ENCODE measurements at regions not wholly inside any gene's neighbourhood (a gene's known extent, or its start where the extent isn't known, plus 50 kb on each side); places are given as distances from the start of the nearest gene placed in this dataset.
"Not testable (repeated sequence)": the region's sequence is repeated elsewhere in the genome, so short reads cannot be mapped to it uniquely, and the experiment has no call there.

DNA sequence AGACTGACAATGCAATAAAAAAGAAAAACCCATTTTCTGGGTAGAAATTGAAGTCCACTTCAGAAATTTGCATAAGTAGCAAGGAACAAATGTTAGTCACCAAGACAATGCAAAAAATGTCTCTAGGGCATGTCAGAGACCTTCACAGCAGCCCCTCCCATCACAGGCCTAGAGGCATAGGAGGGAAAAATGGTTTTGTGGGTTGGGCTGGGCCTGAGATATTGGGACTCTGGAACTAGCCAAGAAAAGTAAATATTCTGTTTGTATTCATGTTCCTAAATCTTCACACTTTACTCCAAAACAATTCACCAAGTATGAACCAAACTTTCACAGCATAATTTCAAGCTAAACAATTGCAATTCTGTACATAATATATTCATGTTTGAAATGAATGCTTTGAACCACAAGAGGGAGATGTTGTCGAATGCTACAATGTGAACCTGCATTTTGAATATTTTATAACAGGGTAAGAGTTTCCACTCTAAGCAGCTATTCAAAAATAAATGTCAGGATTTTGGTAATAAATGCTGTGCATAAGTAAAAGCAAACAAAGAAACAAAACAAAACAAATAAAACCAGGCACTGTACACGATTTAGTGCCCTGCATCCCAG, 429.2 kb downstream of the OTOL1 start:
- no CpG with 5 or more reads among the region's 2 CpGs for WGBS (ENCODE audit: insufficient coverage)
- no peak for ATAC-seq (replicated peaks in 1 of 4)
- Mint-ChIP-seq H3K36me3 (no peaks in the 10 kb centered on the region), H3K4me3 (no peak overlapping the region), H3K9me3 (peaks cover 4 to 19% (median 5%) of the 10 kb centered on the region in 3 donors), H3K4me1 (no peaks in the 10 kb centered on the region), H3K27ac (no peak overlapping the region), H3K27me3 (no peaks in the 10 kb centered on the region)
- POLR2A ChIA-PET, result no interaction called here
- no peaks in the 10 kb centered on the region for H3K9me3 ChIP-seq
- no peak for DNase-seq
- CTCF ChIA-PET, result no interaction called here
- H3K27me3 ChIP-seq (replicated peaks in 1 of 2; ENCODE audit: control insufficient read depth in 2 of 2, extremely low read depth in 1 of 2, insufficient read depth in 2 of 2, low read length in 1 of 2), result no peaks in the 10 kb centered on the region
- no peaks in the 10 kb centered on the region for H3K36me3 ChIP-seq (ENCODE audit: control insufficient read depth in 2 of 2, extremely low read depth in 1 of 2, insufficient read depth in 1 of 2, low read length in 1 of 2)
- H3K4me3 ChIP-seq (ENCODE audit: control insufficient read depth in 1 of 2, extremely low read depth in 1 of 2, low read length in 1 of 2), result no peak overlapping the region
- H3K4me1 ChIP-seq (ENCODE audit: control insufficient read depth in 1 of 2, extremely low read depth in 1 of 2, insufficient read depth in 2 of 2, low read length in 2 of 2), result no peaks in the 10 kb centered on the region
- H3K27ac ChIP-seq (ENCODE audit: low read length), result no peak overlapping the region

DNA sequence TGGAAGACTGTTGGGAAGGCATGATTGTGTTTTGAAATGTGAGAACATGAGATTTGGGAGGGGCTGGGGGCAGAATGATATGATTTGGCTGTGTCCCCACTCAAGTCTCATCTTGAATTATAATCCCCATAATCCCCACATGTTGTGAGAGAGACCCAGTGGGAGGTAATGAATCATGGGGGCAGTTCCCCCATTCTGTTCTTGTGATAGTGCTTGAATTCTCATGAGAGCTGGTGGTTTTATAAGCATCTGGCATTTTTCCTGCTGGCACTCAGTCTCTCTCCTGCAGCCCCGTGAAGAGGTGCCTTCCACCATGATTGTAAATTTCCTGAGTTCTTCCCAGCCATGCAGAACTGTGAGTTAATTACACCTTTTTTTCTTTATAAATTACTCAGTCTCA, 430.5 kb downstream of the OTOL1 start:
- POLR2A ChIA-PET, result no interaction called here
- no CpG with 5 or more reads among the region's 1 CpG for WGBS (ENCODE audit: insufficient coverage)
- H3K9me3 Mint-ChIP-seq, result peaks cover 3 to 12% (median 5%) of the 10 kb centered on the region in 3 donors
- no peaks in the 10 kb centered on the region for H3K4me1 Mint-ChIP-seq
- Histone ChIP-seq H3K27me3 (replicated peaks in 1 of 2; ENCODE audit: control insufficient read depth in 2 of 2, extremely low read depth in 1 of 2, insufficient read depth in 2 of 2, low read length in 1 of 2) (no peaks in the 10 kb centered on the region), H3K27ac (ENCODE audit: low read length) (no peak overlapping the region), H3K36me3 (ENCODE audit: control insufficient read depth in 2 of 2, extremely low read depth in 1 of 2, insufficient read depth in 1 of 2, low read length in 1 of 2) (no peaks in the 10 kb centered on the region), H3K4me1 (ENCODE audit: control insufficient read depth in 1 of 2, extremely low read depth in 1 of 2, insufficient read depth in 2 of 2, low read length in 2 of 2) (no peaks in the 10 kb centered on the region), H3K9me3 (no peaks in the 10 kb centered on the region), H3K4me3 (ENCODE audit: control insufficient read depth in 1 of 2, extremely low read depth in 1 of 2, low read length in 1 of 2) (no peak overlapping the region)
- no peak overlapping the region for H3K27ac Mint-ChIP-seq
- H3K27me3 Mint-ChIP-seq, result no peaks in the 10 kb centered on the region
- no peaks in the 10 kb centered on the region for H3K36me3 Mint-ChIP-seq
- no peak overlapping the region for H3K4me3 Mint-ChIP-seq
- ATAC-seq (replicated peaks in 1 of 4) (no peak), DNase-seq (no peak)
- CTCF ChIA-PET, result no interaction called here

DNA sequence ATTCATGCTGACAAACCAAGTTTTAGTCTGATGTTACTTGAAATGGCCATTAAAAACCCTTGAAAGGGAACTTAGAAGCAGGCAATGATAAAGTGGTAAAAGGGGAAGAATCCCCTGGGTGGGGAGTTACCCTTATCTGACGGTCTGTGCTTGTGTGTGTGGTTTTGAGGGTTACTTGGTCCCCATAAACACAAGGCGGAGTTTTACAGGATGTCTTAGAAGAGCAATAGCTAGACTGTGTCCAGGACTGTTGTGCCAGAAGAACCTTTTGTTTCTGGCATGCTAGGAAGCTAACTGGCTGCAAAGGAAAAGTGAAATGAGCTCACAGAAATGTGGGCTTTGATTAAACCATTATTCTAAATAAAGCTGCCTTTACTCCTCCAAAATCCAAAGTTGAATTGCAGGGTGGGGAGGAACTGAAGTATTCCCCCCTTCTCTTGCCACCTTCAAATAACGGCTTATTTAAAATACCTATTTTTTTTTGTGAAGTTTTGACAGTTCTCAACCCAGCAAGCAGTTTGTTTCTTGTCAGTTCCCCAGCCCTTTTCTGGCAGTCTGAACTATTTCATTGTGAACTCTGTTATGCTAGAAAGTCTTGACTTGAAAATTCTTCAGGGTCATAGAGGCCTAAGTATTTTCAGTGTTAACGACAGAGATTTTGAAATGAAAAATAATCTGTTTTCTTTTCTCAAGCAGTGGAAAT, 443.5 kb downstream of the OTOL1 start:
- DNase-seq, result no peak
- no peaks in the 10 kb centered on the region for H3K27me3 Mint-ChIP-seq
- H3K4me3 ChIP-seq (ENCODE audit: control insufficient read depth in 1 of 2, extremely low read depth in 1 of 2, low read length in 1 of 2), result no peak overlapping the region
- peaks cover 11 to 25% (median 14%) of the 10 kb centered on the region in 3 donors for H3K9me3 Mint-ChIP-seq
- no peak overlapping the region for H3K27ac ChIP-seq (ENCODE audit: low read length)
- H3K36me3 Mint-ChIP-seq, result no peaks in the 10 kb centered on the region
- CTCF ChIA-PET, result no interaction called here
- 45% methylated on average over 2 of the region's 4 CpGs for WGBS (ENCODE audit: insufficient coverage)
- H3K9me3 ChIP-seq, result no peaks in the 10 kb centered on the region
- H3K27me3 ChIP-seq (replicated peaks in 1 of 2; ENCODE audit: control insufficient read depth in 2 of 2, extremely low read depth in 1 of 2, insufficient read depth in 2 of 2, low read length in 1 of 2), result no peaks in the 10 kb centered on the region
- H3K4me3 Mint-ChIP-seq, result no peak overlapping the region
- no peak overlapping the region for H3K27ac Mint-ChIP-seq
- H3K4me1 ChIP-seq (ENCODE audit: control insufficient read depth in 1 of 2, extremely low read depth in 1 of 2, insufficient read depth in 2 of 2, low read length in 2 of 2), result no peaks in the 10 kb centered on the region
- POLR2A ChIA-PET, result no interaction called here
- no peaks in the 10 kb centered on the region for H3K4me1 Mint-ChIP-seq
- H3K36me3 ChIP-seq (ENCODE audit: control insufficient read depth in 2 of 2, extremely low read depth in 1 of 2, insufficient read depth in 1 of 2, low read length in 1 of 2), result no peaks in the 10 kb centered on the region
- ATAC-seq (replicated peaks in 1 of 4), result no peak

DNA sequence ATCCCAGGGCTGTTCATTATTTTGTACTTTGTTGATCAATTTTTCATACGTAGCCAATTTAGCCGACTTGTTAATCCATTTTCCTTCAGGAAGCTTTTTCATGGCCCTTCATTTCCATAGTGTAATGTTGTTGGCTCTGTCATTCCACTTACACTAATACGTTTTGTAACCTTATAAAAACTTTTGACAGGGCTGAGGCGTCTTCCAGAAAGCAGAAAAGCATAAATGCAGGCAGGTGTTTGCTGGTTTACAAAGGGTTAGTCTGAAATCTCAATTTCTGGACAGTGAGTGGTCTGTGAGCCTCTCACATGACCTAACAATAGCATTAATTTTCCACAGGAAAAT, 444.0 kb downstream of the OTOL1 start:
- Mint-ChIP-seq H3K27me3 (no peaks in the 10 kb centered on the region), H3K4me3 (no peak overlapping the region), H3K4me1 (no peaks in the 10 kb centered on the region), H3K27ac (no peak overlapping the region), H3K9me3 (peaks cover 8 to 25% (median 13%) of the 10 kb centered on the region in 3 donors), H3K36me3 (no peaks in the 10 kb centered on the region)
- Histone ChIP-seq H3K9me3 (no peaks in the 10 kb centered on the region), H3K27me3 (replicated peaks in 1 of 2; ENCODE audit: control insufficient read depth in 2 of 2, extremely low read depth in 1 of 2, insufficient read depth in 2 of 2, low read length in 1 of 2) (no peaks in the 10 kb centered on the region), H3K27ac (ENCODE audit: low read length) (no peak overlapping the region), H3K4me1 (ENCODE audit: control insufficient read depth in 1 of 2, extremely low read depth in 1 of 2, insufficient read depth in 2 of 2, low read length in 2 of 2) (no peaks in the 10 kb centered on the region), H3K4me3 (ENCODE audit: control insufficient read depth in 1 of 2, extremely low read depth in 1 of 2, low read length in 1 of 2) (no peak overlapping the region), H3K36me3 (ENCODE audit: control insufficient read depth in 2 of 2, extremely low read depth in 1 of 2, insufficient read depth in 1 of 2, low read length in 1 of 2) (no peaks in the 10 kb centered on the region)
- CTCF ChIA-PET, result no interaction called here
- POLR2A ChIA-PET, result no interaction called here
- no CpG with 5 or more reads among the region's 4 CpGs for WGBS (ENCODE audit: insufficient coverage)
- no peak for DNase-seq
- no peak for ATAC-seq (replicated peaks in 1 of 4)

DNA sequence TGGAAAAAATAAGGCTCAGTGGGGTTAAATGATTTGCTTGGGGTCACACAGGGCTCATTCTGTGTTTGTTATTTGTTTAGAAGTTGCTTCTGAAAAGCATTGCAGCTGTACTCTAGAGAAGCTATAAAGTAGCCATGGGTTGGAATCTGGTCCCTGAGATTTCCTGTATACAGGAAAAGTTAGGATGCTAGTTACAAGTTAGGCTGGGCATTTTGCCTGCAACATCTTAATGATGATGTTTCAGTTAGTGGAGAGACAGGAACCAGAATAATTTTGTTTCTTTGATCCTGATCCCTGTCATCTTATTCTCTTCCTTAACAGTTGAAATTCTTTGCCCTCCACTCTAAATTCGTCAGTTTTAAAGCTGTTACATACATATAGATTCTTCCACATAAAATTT, 445.3 kb downstream of the OTOL1 start:
- H3K9me3 Mint-ChIP-seq, result peaks cover 5 to 27% (median 11%) of the 10 kb centered on the region in 3 donors
- Histone ChIP-seq H3K9me3 (no peaks in the 10 kb centered on the region), H3K4me1 (ENCODE audit: control insufficient read depth in 1 of 2, extremely low read depth in 1 of 2, insufficient read depth in 2 of 2, low read length in 2 of 2) (no peaks in the 10 kb centered on the region), H3K4me3 (ENCODE audit: control insufficient read depth in 1 of 2, extremely low read depth in 1 of 2, low read length in 1 of 2) (no peak overlapping the region), H3K27ac (ENCODE audit: low read length) (no peak overlapping the region), H3K36me3 (ENCODE audit: control insufficient read depth in 2 of 2, extremely low read depth in 1 of 2, insufficient read depth in 1 of 2, low read length in 1 of 2) (no peaks in the 10 kb centered on the region), H3K27me3 (replicated peaks in 1 of 2; ENCODE audit: control insufficient read depth in 2 of 2, extremely low read depth in 1 of 2, insufficient read depth in 2 of 2, low read length in 1 of 2) (no peaks in the 10 kb centered on the region)
- H3K36me3 Mint-ChIP-seq, result no peaks in the 10 kb centered on the region
- no peaks in the 10 kb centered on the region for H3K4me1 Mint-ChIP-seq
- WGBS (ENCODE audit: insufficient coverage), result no CpG with 5 or more reads among the region's 1 CpG
- DNase-seq, result no peak
- no peaks in the 10 kb centered on the region for H3K27me3 Mint-ChIP-seq
- ChIA-PET CTCF (no interaction called here), POLR2A (no interaction called here)
- ATAC-seq (replicated peaks in 1 of 4), result no peak
- H3K27ac Mint-ChIP-seq, result no peak overlapping the region
- H3K4me3 Mint-ChIP-seq, result no peak overlapping the region

DNA sequence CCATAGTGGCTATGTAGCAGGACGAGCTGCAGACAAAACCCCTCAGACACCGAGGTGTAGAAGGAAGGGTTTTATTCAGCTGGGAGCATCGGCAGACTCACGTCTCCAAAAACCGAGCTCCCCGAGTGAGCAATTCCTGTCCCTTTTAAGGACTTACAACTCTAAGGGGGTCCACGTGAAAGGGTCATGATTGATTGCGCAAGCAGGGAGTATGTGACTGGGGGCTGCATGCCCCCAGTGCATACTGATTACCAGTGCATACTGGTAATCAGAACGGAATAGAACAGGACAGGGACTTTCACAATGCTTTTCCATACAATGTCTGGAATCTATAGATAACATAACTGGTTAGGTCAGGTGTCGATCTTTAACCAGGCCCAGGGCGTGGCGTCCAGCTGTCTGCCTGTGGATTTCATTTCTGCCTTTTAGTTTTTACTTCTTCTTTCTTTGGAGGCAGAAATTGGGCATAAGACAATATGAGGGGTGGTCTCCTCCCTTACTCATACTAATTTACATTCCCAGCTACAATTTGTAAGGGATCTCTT, 447.3 kb downstream of the OTOL1 start:
- H3K36me3 ChIP-seq (ENCODE audit: control insufficient read depth in 2 of 2, extremely low read depth in 1 of 2, insufficient read depth in 1 of 2, low read length in 1 of 2); DNase-seq; ATAC-seq (replicated peaks in 1 of 4); H3K4me3 ChIP-seq (ENCODE audit: control insufficient read depth in 1 of 2, extremely low read depth in 1 of 2, low read length in 1 of 2); H3K36me3 Mint-ChIP-seq; H3K27me3 Mint-ChIP-seq; H3K27ac ChIP-seq (ENCODE audit: low read length); H3K4me3 Mint-ChIP-seq; H3K27ac Mint-ChIP-seq; CTCF ChIA-PET; POLR2A ChIA-PET; H3K9me3 ChIP-seq; H3K4me1 ChIP-seq (ENCODE audit: control insufficient read depth in 1 of 2, extremely low read depth in 1 of 2, insufficient read depth in 2 of 2, low read length in 2 of 2); H3K27me3 ChIP-seq (replicated peaks in 1 of 2; ENCODE audit: control insufficient read depth in 2 of 2, extremely low read depth in 1 of 2, insufficient read depth in 2 of 2, low read length in 1 of 2); H3K4me1 Mint-ChIP-seq: not testable (repeated sequence)
- H3K9me3 Mint-ChIP-seq, result peaks cover 2 to 24% (median 11%) of the 10 kb centered on the region in 3 donors
- WGBS (ENCODE audit: insufficient coverage), result 80% methylated on average over 2 of the region's 12 CpGs

Data from T-cell (primary cell).